Mucosa of descending colon (tissue), 3 donors: ENCODE measurements at regions not wholly inside any gene's neighbourhood (a gene's known extent, or its start where the extent isn't known, plus 50 kb on each side); places are given as distances from the start of the nearest gene placed in this dataset.

Source experiments
- ATAC-seq: fragments of 200-7000 bp; cut with Tn5 transposase; one replicate; pipeline ENCODE4 v1.9.1; 2020; ENCODE audit warnings: mild to moderate bottlenecking, moderate library complexity
- DNase-seq, 3 donors: peaks; one replicate each; pipeline ENCODE4 v3.0.0-alpha.2; 2020
- H3K36me3 ChIP-seq: fragments of 200-600 bp; one replicate; pipeline ENCODE4 v1.8.0; 2021; ENCODE audit warnings: low read depth, mild to moderate bottlenecking
- H3K4me1 ChIP-seq: fragments of 200-600 bp; one replicate; pipeline ENCODE4 v1.8.0; 2021; ENCODE audit warnings: low read depth, mild to moderate bottlenecking
- H3K4me3 ChIP-seq: fragments of 200-600 bp; one replicate; pipeline ENCODE4 v1.8.0; 2021; ENCODE audit warnings: mild to moderate bottlenecking
- H3K9me3 ChIP-seq: fragments of 200-600 bp; one replicate; pipeline ENCODE4 v1.8.0; 2021; ENCODE audit warnings: mild to moderate bottlenecking
- CTCF ChIP-seq: fragments of 200-600 bp; IDR thresholded peaks from one replicate; pipeline ENCODE4 v1.8.0; 2022; ENCODE audit warnings: antibody characterized with exemption, mild to moderate bottlenecking
- intact Hi-C, 2 donors: fragments of 100-400 bp; cut with DNase I in 1 of 2; cut with micrococcal nuclease in 1 of 2; formaldehyde crosslinking; loops; one replicate each; pipeline versions ENCODE4 v1.11.0 to v1.11.1; 2022; cut with DNase I, micrococcal nuclease
- donor health status: DM: no; HTN: no; CAD: no; lungs with moderate emphysema.
- donor health status: DM: no; HTN: no; CAD: no.
- donor health status: DM: no; HTN: yes; CAD: no.

DNA sequence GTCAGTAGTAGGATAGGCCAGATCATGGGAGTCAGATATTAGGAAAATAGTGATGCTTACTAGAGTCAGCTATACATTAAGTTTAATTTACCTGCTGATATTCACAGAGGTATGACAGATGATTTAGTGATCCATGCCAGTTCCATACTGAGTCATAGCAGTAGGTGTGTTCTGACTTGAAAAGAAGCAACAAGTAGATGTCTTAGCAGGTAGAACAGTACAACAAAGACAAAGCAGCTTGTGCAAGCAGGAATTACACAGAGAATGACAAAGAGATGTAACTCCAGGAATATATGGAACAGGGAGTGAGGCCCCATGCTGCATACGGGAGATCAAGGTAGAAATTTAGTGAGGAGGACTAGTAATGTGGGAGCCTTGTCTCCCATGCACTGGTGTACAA, 556.9 kb downstream of the SLC16A7 start:
- intact Hi-C loops: no loop called here

DNA sequence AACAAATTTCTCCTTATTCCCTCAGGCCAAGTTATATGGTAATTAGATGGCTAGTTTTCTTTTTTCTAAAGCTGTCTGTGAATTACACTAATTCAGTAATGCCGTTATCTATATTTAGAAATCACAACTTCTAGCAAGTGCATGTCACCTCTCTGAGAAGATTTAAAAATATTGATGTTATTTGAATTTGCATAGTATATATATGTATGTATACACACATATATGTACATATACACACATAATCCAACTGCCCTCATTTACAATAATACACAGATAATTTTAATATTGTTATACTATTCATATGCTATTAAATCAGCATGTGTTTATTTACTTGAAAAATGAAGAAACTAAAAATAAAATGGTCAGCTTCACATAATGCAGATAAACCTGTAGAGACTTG, 563.9 kb downstream of the SLC16A7 start:
- no peaks in the 10 kb centered on the region for H3K36me3 ChIP-seq
- TF ChIP-seq CTCF: no peak
- intact Hi-C loops: no loop called here
- H3K4me1 ChIP-seq: no peaks in the 10 kb centered on the region
- ATAC-seq (no peak), DNase-seq (no peak)
- H3K4me3 ChIP-seq: no peak overlapping the region
- H3K9me3 ChIP-seq: no peaks in the 10 kb centered on the region

More for the DNA sequence above, 556.9 kb downstream of the SLC16A7 start:
- ATAC-seq (no peak), DNase-seq (no peak)
- no peaks in the 10 kb centered on the region for H3K36me3 ChIP-seq
- no peak for TF ChIP-seq CTCF
- H3K4me1 ChIP-seq: no peaks in the 10 kb centered on the region
- no peaks in the 10 kb centered on the region for H3K9me3 ChIP-seq
- no peak overlapping the region for H3K4me3 ChIP-seq

GRCh38 chr12:60162988-60163720, 567.3 kb downstream of the SLC16A7 start:
- Histone ChIP-seq H3K9me3 (no peaks in the 10 kb centered on the region), H3K36me3 (no peaks in the 10 kb centered on the region), H3K4me1 (no peaks in the 10 kb centered on the region), H3K4me3 (no peak overlapping the region)
- no peak for TF ChIP-seq CTCF
- ATAC-seq (no peak), DNase-seq (no peak)
- intact Hi-C loops: no loop called here

- no peak for TF ChIP-seq CTCF
- intact Hi-C loops: no loop called here
- ATAC-seq (no peak), DNase-seq (no peak)
- no peak overlapping the region for H3K4me3 ChIP-seq
- no peaks in the 10 kb centered on the region for H3K4me1 ChIP-seq
- no peaks in the 10 kb centered on the region for H3K9me3 ChIP-seq
- H3K36me3 ChIP-seq: no peaks in the 10 kb centered on the region
Observed at GRCh38 chr12:60165781-60166180, 570.0 kb downstream of the SLC16A7 start.

GRCh38 chr12:60168441-60168840, 572.6 kb downstream of the SLC16A7 start:
- no peaks in the 10 kb centered on the region for H3K4me1 ChIP-seq
- H3K9me3 ChIP-seq: no peaks in the 10 kb centered on the region
- TF ChIP-seq CTCF: no peak
- DNase-seq: no peak
- H3K4me3 ChIP-seq: no peak overlapping the region
- ATAC-seq: no peak
- intact Hi-C loops: no loop called here
- no peaks in the 10 kb centered on the region for H3K36me3 ChIP-seq

DNA sequence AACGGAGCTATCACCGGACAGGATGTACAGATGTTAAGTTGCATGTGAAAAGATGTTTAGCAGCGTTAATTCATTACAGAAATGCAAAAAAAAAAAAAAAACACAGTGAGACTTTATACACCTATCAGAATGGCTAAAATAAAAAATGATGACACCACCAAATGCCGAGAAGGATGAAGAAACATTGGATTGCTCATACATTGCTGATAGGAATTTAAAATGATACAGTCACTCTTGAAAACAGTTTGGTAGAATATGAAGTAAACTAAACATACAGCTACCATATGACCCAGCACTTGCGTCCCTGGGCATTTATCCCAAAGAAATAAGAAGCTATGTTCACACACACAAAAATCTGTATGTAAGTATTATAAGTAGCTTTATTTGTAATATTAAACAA, 574.1 kb downstream of the SLC16A7 start:
- TF ChIP-seq CTCF: no peak
- Histone ChIP-seq H3K9me3 (no peaks in the 10 kb centered on the region), H3K4me1 (no peaks in the 10 kb centered on the region), H3K4me3 (no peak overlapping the region), H3K36me3 (no peaks in the 10 kb centered on the region)
- ATAC-seq (no peak), DNase-seq (no peak)
- intact Hi-C loops: no loop called here
